GM21786 (cell line): ENCODE measurements at regions not wholly inside any gene's neighbourhood (a gene's known extent, or its start where the extent isn't known, plus 50 kb on each side); places are given as distances from the start of the nearest gene placed in this dataset.

Experiments
- ATAC-seq: cut with Tn5 transposase; IDR thresholded peaks from one replicate; pipeline ENCODE4 v1.9.1; 2021; ENCODE audit not compliant: unreplicated experiment

DNA sequence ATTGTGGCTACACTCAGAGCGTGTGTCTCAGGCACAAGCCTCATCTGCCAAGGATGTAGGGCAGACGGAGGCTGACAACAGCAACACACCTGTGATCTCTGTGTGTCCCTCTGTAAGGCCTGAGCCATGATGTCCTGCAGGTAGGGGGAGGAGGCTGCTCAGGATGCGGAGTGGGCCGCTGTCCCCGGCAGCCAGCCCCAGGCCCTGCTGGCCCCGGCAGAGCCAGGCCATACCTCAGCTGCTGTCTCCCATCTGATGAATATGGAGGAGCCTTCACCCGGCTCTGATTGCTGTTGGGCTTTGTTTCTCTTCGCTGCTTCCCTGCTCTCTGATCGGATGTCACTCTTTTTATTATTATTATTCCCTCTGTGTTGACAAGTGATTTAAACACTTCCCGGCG lies 83.6 kb upstream of the NCAM1 start:
- ATAC-seq = no peak

DNA sequence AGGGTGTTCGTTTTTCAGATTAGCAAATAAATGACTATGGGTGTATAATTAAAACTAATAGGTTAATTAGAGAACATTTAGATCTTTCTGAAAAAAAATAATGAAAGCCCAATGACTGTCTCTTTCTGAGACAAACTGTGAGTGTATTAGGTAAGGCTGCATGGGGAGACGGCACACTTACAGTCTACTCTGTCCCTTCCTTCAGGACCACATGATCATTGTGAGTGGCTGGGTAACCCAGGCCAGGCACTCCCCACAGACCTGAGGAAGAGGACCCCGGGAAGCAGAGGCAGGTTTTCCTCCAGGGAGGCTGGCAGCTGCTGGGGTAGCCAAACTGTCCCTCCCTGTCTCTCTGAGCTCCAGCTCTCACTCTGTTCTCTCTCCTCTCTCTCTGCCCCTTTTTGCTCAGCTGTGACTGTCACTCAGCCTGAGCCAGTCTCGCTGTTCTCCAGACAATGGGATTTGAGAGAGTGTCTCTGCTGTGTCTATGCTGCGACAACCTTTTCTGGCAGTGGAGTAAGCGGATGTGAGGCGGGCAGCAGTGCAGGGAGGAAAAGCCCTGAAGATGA lies 83.1 kb upstream of the NCAM1 start:
- ATAC-seq = no peak

DNA sequence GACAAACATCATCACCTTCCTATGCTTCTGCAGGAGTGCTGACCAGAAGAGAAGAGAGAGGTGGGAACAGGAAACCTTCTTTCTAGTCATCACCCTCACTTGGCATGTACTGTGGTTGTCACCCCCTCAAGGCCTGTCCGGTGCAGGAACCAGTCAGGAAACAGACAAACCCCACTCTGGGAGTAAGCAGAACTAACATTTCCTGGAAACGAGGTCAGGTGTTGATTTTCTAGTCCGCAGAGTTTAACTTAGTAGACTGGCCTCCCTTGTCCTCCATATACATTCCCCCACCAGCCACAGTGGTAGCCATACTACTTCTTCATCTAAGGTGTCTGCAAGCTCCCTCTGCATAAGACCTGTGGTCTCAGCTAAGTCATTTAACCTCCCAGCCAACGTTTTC lies 80.7 kb upstream of the NCAM1 start:
- no peak for ATAC-seq

DNA sequence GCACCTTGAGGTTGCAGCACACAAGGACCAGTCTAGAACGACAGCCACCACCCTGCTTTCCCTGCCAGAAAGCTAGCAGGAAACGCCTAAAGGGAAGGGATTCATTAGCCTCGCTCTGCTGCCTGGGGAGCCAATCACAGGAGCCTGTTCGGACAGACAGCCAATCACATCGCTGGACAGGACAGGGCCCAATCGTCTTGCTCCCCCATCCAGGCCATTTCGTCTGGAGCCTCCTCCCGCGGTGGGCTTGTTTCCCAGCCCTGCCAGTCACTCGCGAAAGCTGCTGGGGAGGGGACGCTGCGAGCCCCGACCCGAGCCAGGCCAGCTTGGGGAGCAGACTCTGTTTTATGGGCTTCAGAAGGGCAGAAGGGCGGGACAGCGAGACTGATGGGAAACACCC lies 79.8 kb upstream of the NCAM1 start:
- no peak for ATAC-seq

DNA sequence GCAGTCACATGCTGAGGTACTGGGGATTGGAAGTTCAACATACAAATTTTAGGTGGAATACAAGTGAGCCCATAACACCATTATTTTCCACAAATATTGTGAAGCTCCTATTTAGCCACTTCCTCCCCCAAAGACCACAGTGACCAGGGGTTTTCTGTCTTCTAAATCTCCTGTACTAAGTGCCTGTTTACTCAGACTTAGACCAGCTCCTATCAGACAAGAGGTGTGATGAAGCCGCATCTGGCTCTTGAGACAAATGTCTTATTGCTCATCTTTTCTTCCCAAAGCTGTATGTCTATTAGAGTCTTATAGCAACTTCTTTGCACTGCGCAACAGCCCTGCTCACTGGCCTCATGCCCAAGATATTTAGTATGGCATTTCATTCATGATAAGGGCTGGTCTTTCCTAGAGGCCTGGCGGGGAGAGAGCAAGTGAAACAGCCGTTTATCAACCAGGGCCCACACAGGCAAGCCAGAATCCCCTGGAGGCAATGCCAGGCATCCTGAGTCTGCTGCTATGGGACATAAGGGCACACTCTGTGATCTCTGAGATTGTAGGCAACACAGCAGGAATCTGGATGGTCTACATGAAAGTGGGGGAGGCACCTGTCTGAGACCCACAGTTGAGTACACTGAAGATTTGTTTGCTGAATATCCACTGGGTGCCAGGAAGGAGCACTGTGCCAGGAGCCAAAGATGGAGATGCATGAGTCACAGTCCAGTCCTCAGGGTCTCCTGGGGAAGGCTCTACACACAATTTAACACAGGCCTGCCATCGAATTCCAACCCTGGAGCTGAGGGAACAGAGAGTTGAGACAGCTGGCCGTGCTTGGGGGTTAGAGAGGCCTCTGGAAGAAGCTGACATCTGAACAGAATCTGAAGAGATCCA lies 78.5 kb upstream of the NCAM1 start:
- no peak for ATAC-seq

DNA sequence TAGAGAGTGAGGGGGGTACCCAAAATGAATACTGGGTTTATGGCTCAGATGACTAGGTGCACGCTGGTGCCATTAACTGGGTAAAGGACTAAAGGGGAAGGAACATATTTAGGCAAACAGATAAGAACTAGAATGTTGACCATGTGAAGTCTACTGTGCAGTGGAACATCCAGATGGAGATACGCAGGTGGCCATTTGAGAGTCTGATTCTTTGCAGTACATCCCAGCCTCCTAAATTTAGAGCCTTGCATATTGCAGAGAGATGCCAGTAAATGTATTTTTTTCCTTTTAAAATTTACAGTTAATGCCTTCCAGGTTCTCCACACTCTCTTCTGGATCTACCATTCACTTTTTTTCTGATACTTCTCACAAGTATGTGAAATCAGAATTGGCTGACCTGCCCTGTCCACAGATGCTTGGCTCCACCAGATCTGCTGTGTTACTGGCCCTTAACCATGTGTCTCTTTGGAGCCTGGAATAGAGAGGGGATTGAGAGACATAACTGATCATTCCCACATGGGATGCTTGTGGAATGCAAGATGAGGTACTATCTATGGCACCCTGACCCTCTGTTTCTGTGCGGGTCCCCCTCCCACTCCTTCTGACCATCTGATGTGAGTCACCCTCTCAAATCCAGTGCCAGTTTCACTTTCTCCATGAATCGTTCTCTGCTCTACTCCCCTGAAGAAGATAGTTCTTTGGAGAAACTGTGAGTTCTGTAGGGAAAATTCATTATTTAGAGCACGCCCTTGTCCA lies 77.0 kb upstream of the NCAM1 start:
- ATAC-seq = no peak

DNA sequence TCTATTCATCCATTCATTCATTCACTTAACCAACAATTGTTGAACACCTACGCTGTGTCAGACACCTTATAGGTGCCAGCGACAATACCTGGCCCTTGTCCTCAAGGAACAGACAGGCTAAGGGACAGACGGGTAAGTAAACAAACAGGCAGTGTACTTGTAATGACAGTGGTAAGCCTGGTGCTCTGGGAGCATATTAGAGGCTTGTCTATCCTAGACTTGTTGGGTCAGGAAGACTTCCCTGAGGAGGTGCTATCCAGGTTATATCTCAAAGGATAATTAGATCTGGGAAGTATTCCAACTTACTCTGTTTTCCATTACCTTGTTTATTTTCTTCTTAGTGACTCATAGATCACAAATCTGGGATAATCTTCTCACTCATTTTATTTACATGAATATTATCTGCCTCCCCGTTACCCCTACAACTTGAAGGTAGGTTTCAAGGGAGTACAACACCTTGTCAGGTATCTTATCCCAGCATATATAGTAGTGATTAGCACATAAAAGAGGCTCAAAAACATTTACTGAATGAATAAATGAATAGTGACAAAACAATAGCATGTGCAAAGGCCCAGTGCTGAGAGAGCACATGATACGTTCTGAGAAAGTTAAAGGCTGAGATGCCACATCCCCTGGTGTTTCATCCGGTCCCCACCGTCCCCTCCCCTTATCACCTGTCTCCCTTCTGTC lies 75.3 kb upstream of the NCAM1 start:
- no peak for ATAC-seq

DNA sequence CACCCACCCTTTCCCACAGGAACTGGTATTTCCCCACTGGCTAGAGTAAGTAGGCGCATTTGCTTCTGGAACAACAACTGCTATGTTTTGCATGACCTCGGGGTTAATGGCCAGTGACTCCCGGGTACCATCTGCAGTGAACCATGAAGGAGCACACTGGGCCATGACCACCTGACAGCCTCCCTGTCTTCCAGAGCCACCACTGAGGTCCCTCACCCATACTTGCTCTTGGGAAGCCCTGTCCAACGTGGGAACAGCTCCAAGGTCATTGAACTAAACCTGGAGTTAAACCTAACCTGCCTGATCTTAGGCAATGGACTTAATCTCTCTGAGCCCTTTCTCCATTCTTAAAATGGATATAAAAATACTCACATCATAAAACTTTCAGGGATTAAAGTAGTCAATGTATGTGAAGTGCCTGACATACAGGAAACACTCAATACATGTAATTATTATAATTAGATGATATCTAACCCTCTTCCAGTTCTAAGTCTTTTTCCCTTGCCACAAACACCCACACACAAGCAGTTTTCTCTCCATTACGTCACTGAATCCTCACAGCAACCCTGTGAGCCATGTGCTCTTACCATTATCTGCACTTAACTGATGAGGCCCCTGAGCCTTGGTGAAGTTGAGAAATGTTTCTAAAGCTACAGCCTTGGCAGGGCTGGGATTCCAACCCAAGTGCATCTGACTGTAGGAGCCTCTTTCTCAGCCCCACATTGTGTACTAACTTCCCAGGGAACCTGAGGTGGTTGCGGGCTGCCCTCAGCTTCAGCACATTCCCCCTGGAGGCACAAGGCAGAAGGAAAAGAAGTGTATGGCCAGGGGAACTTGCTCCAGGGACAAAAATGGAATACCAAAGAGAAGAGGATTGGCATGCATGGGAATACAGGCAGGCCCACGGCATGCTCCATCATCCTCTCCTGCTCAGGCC lies 74.5 kb upstream of the NCAM1 start:
- no peak for ATAC-seq

DNA sequence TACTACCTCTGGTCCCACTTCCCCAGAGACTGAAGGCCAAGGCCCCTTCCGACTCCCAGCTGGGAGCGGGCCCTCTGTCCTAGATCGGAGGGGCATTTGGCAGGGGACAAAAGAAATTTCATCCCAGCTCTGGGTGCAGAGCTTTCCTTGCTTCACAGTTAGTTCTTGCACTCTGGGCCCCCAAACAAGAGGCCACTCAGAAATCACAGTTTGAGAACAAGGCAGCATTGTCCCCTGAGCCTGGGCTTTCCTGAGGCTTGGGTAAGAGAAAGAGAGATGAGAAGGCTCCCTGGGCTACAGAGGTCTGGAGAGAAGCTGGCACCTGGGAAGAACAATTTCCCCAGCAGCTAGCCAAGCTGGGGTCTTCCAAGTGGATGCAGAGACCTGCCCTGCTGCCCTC lies 71.8 kb upstream of the NCAM1 start:
- ATAC-seq = no peak

DNA sequence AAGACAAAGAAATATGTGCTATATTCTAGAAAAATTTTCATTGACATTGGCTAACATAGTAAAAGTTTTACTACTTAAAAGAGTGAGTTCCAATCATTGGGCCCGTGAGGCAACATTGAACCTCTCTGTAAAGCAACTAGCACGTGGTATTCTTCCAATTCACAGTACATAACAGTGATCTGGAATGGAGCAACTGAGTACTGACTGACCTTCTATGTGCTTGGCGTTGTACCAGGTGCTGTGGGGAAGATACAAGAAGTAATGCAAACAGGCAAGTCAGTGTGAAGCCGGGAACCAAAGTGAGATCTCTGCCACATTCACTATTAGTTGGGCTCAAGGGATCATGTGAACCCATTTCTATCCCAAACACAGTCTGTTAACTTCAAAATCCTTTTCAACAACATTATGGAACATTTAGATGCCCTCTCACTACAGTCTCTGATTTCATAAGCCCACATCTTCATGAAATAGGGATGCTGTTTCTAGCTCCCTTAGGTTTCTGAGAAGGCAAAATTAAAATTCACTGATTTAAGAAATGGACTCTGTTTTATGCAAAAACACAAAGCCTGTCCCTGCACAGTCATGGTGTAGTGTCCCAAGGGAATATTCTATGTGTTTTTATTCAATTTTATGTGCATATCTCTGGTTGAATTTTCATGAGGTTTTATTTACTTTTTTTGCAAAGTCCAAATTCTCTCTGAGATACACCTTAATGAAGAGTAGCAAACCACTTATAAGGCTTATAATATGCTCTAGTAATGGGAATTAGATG lies 61.8 kb upstream of the NCAM1 start:
- no peak for ATAC-seq

DNA sequence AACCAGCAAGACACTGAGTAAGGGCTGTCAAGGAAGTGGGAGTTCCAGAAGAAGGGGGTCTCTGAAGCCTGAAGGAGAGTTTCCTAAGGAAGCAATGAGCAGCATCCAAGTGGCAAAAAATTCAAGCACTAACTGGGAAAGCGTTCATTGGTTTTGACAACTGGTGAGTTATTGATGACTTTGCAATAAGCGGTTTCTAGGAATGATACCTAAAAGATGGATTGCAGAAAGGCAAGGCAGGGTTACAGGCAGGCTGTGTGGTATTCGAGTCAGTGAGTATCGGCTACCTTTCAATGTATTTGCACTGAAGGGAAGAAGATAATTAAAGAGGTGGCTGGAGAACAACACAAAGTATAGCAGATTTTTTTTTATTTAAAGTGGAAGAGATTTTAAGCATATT lies 59.3 kb upstream of the NCAM1 start:
- no peak for ATAC-seq

DNA sequence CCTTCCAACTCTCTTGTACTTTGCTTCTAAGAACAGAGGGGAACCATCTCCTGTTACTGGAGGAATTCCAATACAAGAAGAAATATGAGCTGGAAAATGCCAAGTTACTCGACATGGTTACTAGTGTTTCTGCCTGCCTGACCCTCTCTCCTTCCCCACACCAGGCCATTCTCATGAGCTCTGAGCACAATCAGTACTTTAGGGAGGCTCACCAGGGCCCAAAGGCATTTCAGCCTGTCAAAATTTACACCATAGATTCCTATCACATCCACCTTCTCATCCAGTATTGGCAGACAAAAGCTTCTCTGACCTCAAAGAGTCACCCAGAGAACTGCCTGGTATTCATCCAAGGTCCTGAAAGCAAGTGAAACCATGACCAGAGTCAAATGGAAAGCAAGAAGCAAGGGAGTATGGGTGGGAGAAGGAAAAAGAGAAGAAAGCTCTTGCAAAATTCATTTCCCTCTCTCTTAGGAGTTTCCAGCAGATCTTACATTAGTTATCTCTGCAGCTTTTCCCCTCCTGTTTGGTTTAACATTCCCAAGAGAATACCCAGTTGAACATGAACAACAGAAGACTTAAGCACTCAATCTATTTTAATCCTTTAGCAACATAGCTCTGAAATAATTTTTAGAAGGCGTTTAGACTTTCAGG lies 58.7 kb upstream of the NCAM1 start:
- no peak for ATAC-seq

DNA sequence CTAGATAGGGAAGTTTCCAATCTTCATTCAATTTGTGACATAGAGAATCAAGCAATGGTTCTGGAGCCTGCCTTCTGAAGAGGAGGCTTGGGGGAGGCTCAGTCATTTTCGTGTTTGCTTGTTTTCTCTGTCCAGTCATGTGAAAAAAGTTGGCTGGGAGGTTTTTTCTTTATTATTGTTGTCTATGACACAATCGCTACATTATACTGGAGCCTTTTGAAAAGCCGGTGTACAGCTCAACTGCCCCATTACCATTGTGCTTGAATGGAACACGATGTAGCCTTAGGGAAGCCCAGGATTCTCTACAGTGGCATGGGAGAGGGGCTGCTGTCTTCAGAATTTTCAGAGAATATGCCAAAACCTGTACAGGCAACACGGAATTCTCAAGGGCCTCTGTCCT lies 57.9 kb upstream of the NCAM1 start:
- ATAC-seq = no peak

DNA sequence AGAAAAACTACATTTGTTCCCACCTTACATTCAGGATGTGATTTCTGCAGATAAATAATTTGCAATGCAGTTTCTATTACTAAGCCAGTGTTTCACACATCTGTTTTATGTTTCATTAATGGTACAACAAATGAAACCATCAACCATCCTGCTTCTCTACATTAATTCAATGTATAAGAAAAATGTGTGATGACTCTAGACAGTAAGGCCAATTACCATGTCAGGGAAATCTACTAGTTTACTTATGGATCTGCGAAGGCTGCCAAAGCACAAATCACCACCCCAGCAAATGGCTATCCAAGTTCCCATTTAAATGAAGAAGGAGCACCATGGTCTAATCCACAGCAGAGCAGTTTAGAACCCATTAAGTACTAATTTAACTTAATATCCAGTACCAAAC lies 50.1 kb upstream of the NCAM1 start:
- ATAC-seq = no peak
